SHP77 (cell line): ENCODE measurements at regions not wholly inside any gene's neighbourhood (a gene's known extent, or its start where the extent isn't known, plus 50 kb on each side); places are given as distances from the start of the nearest gene placed in this dataset.
A peak's percentile ranks its signal among the peaks of the same experiment; 100 is the strongest.

ENCODE experiments used
- DNase-seq, 2 experiments: peaks; one replicate each; lab custom pipeline; 2025; lab: John Stamatoyannopoulos, UW

- peak; percentile 17 to 58 for DNase-seq
These were observed 57.3 kb upstream of the CCL1 start for GRCh38 chr17:34420254-34420766.

- no peak for DNase-seq
These were observed 53.1 kb upstream of the CCL1 start for GRCh38 chr17:34416116-34416515.

- no peak for DNase-seq
These were observed 51.3 kb upstream of the CCL1 start for GRCh38 chr17:34414339-34414738.

GRCh38 chr17:34413443-34414119, 50.5 kb upstream of the CCL1 start:
- no peak for DNase-seq

GRCh38 chr17:34412965-34413441, 50.0 kb upstream of the CCL1 start:
- DNase-seq = no peak
